NCI-H2107 (cell line): ENCODE measurements at regions not wholly inside any gene's neighbourhood (a gene's known extent, or its start where the extent isn't known, plus 50 kb on each side); places are given as distances from the start of the nearest gene placed in this dataset.

Experiments
- DNase-seq: peaks from one replicate; lab custom pipeline; 2025; lab: John Stamatoyannopoulos, UW

DNA sequence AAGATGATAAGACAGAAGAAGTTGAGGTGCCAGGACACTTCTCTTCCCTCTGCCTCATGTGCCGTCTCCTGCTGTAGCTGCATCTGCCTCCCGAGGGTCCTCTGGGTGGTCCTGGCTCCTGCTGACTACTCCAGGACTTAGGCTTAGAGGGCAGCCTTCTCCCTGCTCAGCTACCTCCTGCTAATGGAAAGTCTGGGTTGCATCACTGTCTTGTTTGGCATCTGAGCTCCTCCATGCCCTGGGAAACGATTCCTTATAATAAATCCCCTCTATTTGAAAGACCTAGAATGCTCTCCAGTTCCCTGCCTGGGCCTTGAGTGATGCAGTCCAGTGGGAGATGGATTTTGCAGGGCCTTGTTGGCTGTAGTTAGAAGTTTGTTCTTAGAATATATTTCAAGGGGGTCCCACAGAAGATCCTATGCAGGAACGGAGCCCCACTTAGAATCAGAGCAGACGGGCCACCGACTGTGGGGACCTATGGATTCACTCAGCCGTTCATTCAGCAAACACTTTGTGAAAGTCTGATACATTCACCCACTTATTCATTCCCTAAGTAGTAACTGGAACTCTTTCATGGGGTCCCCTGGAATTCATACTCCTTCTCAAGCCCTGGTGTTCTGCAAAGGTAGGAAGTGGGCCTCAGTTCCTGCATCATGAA is 269.8 kb upstream of the HDAC4 start:
- DNase-seq = no peak

DNA sequence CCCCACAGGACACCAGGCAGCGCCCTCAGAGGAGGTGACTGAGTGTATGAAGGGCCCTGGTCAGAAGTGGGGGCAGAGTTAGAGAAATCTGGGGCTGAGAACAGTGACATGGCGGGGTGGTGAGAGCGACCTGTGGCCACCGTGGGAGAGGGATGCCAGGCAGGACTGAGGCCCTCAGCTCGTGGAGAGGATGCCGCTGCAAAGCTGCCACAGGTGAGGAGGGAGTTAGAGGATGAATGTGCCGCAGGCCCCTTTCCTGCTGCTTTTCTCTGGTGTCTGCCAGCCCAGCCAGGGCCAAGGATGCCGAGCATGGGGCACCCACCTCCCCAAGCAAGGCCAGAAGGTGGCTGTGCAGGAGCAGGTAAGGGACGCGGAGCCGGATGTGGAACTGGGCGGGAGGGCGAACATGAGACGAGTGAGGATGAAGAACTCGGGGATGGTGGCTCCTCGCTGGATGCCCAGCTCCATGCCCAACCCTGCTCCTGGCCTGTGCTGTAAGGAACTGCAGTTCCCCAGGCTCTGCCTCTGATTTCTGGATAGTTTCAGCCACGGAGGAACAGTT is 269.2 kb upstream of the HDAC4 start:
- DNase-seq = no peak

DNA sequence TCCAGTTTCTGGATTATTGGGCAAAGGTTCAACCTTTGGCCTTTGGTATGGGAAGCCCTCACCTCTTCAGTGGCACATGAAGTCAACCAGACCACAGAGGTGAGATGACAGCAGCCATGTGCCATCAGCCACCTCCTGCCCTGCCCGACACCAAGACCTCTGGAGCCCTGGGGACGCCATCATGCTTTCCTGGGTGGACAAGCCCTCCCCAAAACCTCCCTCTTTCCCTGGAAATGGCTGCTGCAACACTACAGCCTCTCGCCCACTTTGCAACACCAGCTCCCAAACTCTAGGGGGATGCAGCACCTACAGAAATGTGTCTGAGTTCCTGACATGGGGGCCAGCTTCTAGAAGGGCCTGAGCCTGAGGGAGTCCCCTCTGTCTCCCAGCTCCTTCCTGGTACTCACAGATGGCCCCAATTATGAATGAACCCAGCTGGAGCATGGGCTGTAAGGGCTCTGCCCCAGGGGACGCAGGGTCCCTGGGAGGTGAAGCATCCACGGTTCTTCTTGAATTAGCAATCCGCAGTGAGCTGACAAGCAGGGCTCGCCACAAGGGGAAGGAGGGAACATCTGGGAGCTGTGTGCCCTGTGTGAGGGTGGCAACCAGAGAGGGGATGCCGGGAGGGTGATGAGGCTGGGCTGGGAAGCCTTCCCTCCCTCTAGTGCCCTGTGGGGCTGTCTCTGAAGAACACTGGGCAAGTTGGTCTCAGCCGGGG is 268.5 kb upstream of the HDAC4 start:
- DNase-seq = no peak

GRCh38 chr2:239668651-239669050 is 267.8 kb upstream of the HDAC4 start:
- no peak for DNase-seq

GRCh38 chr2:239668042-239668441 is 267.2 kb upstream of the HDAC4 start:
- DNase-seq = no peak

DNA sequence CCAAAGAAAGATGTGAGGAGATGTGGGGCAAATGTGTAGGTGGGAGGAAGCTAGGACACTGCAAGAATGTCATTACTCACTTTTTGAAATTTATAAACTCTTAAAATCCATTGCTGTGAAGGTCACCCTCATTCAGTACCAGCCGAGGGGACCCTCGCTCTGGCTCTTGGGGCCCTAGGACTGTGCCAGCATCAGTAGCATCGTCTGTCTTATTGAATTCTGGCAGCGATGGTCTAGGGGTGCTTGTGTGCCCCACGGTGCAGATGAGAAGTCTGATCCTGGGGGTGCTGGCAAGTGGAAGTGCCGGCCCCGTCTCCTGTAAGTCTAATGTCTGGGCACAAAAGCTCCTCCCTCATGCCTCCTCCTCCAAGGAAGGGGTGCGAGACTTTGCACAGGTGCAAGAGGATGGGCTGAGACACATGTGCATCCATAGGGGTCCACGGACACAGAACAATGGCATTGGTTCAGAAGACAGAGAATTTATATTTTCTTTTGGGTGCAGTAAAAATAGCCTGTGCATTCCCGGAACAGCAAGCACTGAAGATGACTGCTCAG is 266.7 kb upstream of the HDAC4 start:
- no peak for DNase-seq

GRCh38 chr2:239666855-239667376 is 266.1 kb upstream of the HDAC4 start:
- DNase-seq = no peak

DNA sequence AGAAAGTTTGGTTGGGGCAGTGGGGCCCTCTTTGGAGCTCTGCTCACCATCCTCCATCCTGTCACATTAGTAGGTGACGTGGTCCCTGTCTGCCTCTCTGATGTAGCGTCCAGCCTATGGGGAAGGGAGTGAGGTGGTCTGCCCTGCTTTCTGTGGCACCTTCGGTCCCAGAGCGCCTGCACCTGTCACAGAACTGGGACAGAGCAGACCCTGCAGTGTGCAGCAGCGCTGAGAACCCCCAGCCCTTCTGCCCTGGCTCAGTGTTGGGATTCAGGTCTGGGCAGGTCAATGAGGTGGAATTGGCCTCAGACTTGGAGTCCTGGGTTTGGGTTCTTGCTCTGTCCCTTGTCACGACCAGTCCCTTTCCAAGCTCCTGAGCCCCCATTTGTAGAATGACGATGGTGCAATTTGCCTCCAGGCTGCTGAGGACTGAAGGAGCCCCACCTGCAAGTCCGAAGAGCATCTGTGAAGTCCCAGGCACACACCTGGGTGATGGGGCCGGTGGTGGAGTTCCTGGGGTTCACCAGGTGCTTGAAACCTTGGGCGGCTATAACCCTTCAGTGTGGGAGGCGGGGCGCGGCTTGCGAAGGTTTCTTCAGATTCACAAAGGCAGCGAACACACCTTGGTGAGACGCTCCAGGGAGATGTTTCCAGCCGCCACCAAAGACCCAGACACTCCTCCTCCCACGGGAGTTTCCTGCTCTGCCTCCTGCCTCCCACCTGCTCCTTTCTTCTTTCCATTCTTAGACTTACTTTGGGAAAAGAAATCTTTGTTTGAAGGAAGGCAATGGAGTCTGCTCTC is 265.4 kb upstream of the HDAC4 start:
- DNase-seq = no peak

DNA sequence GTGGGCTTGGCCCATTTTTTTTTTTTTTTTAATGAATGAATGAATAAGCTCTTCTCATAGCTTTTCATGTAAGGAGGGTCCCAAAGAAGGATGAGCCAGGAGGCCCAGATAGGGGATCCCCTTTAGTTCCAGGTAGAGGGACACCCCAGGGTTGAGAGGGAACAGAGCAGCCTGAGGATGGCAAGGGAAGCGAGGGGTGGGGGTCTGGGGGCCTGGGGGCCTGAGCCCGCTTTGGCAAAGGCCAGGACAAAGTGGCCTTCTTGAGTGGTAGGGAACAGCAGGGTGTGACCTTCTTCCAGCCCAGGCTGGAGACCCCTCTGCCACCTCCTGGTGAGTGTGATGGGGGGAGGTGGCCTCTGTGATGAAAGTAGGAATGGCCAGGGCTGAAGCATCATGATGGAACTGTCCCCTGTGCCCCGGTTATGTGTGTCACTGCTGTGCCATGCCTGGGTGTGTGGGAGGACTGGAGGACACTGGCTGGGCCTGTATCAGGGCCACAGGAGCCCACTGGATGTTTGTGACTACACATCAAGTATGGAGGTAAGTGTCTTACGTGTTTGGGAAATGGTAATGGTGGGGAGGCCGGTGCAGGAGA is 263.5 kb upstream of the HDAC4 start:
- DNase-seq = no peak

DNA sequence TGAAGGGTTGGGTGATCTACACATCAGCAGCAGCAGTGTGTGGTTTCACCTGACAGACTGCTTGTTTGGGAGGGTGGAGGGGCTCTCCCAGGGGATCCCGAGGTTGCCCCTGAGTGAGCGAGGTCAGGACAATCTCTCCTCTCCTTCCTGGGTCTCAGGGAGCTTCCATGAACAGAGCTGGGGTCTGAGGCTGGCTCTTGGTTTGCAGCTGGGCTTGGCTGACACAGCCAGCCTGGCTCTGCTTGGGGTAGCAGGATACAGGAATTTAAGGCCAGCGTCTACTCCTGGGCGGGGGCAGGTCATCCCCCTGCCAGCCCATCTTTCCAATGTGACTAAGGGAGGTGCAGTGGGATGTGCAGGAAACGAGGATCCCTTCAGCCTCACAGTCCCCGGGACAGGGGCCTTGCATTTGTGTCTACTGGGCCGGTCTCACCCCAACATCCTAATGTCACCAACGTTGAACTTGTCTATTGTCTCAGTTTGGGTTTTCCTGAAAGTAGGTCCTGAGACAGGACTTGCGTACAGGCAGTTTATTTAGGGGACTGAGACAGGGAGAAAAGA is 262.6 kb upstream of the HDAC4 start:
- DNase-seq = no peak

- no peak for DNase-seq
Observed at GRCh38 chr2:239662413-239663120, 261.7 kb upstream of the HDAC4 start.

- no peak for DNase-seq
Observed at GRCh38 chr2:239661334-239662312, 260.8 kb upstream of the HDAC4 start.

- peak; percentile 53 for DNase-seq
Observed at GRCh38 chr2:239660390-239661230, 259.8 kb upstream of the HDAC4 start.

DNA sequence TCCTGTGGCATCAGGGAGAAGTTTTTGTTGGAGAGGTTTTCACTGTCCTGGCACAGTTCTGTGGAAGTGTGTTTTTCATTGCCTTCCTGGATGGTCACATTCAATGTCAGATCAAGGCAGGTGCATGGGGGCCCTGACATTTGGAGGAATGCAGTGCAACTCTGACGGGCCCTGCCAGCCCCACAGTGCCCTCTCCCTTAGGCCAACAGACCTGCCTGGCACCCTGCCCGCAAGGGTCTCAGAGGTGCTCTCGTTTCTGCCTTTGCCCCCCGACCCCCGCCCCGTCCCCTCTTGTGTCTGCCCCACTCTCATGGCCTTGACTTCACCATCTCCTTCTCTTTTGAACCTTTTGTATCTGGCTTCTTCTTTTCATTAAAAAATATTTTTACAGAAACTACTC is 257.2 kb upstream of the HDAC4 start:
- no peak for DNase-seq

- DNase-seq = no peak
Observed at GRCh38 chr2:239657236-239657635, 256.4 kb upstream of the HDAC4 start.

GRCh38 chr2:239654266-239654665 is 253.4 kb upstream of the HDAC4 start:
- DNase-seq = no peak

- no peak for DNase-seq
Observed at GRCh38 chr2:239651859-239652258, 251.0 kb upstream of the HDAC4 start.

- DNase-seq = no peak
Observed at GRCh38 chr2:239650674-239651073, 249.9 kb upstream of the HDAC4 start.

- DNase-seq = no peak
Observed at GRCh38 chr2:239649309-239649708, 248.5 kb upstream of the HDAC4 start.
